ENCODE measurements at regions not wholly inside any gene's neighbourhood (a gene's known extent, or its start where the extent isn't known, plus 50 kb on each side); places are given as distances from the start of the nearest gene placed in this dataset.

- TF ChIP-seq CTCF (IDR thresholded peaks at IDR 0.05): no peak
- TF ChIP-seq POLR2A (IDR thresholded peaks at IDR 0.05): no peak
These were observed 179.5 kb upstream of the NLGN4Y start for GRCh38 chrY:14344648-14345333.

Measured in testis (tissue), 2 donors.